Left lobe of liver (tissue), 2 donors: ENCODE measurements at regions not wholly inside any gene's neighbourhood (a gene's known extent, or its start where the extent isn't known, plus 50 kb on each side); places are given as distances from the start of the nearest gene placed in this dataset.

Experiments used
- ATAC-seq: fragments of 200-7000 bp; cut with Tn5 transposase; one replicate; pipeline ENCODE4 v1.9.1; 2020; ENCODE audit warnings: mild to moderate bottlenecking, moderate library complexity
- DNase-seq: peaks from one replicate; pipeline ENCODE4 v3.0.0-alpha.2; 2020; ENCODE audit warnings: low spot score
- donor health status: DM: no; HTN: no; CAD: no; lungs with moderate emphysema.
- donor health status: DM: no; HTN: yes; CAD: no.

- ATAC-seq (no peak), DNase-seq (no peak)
These were observed 185.3 kb upstream of the GPR26 start for GRCh38 chr10:123480845-123481244.

GRCh38 chr10:123484722-123485121 is 181.4 kb upstream of the GPR26 start:
- DNase-seq, result no peak
- ATAC-seq, result no peak

- DNase-seq, result no peak
- ATAC-seq, result no peak
These were observed 180.7 kb upstream of the GPR26 start for GRCh38 chr10:123485341-123485960.

- no peak for ATAC-seq
These were observed 177.7 kb upstream of the GPR26 start for GRCh38 chr10:123488436-123488835.

GRCh38 chr10:123491364-123491763 is 174.8 kb upstream of the GPR26 start:
- DNase-seq, result no peak
- no peak for ATAC-seq

More at GRCh38 chr10:123488436-123488835, 177.7 kb upstream of the GPR26 start:
- DNase-seq, result no peak

GRCh38 chr10:123492016-123492415 is 174.1 kb upstream of the GPR26 start:
- no peak for ATAC-seq
- DNase-seq, result no peak

GRCh38 chr10:123494301-123494808 is 171.8 kb upstream of the GPR26 start:
- DNase-seq, result no peak
- ATAC-seq, result no peak

- DNase-seq (no peak), ATAC-seq (no peak)
These were observed 169.8 kb upstream of the GPR26 start for GRCh38 chr10:123496375-123496774.

- ATAC-seq (no peak), DNase-seq (no peak)
These were observed 169.0 kb upstream of the GPR26 start for GRCh38 chr10:123496996-123497660.

- no peak for DNase-seq
- ATAC-seq, result no peak
These were observed 166.0 kb upstream of the GPR26 start for GRCh38 chr10:123500110-123500509.

GRCh38 chr10:123501148-123501547 is 165.0 kb upstream of the GPR26 start:
- ATAC-seq (no peak), DNase-seq (no peak)

- ATAC-seq, result no peak
- no peak for DNase-seq
These were observed 163.2 kb upstream of the GPR26 start for GRCh38 chr10:123502983-123503382.

- ATAC-seq (no peak), DNase-seq (no peak)
These were observed 159.7 kb upstream of the GPR26 start for GRCh38 chr10:123506455-123506854.

GRCh38 chr10:123507298-123507697 is 158.9 kb upstream of the GPR26 start:
- ATAC-seq (peak; percentile 52), DNase-seq (no peak)

GRCh38 chr10:123509338-123509737 is 156.8 kb upstream of the GPR26 start:
- ATAC-seq, result no peak
- no peak for DNase-seq

- DNase-seq, result no peak
- ATAC-seq, result no peak
These were observed 153.0 kb upstream of the GPR26 start for GRCh38 chr10:123512901-123513775.

GRCh38 chr10:123513870-123514269 is 152.3 kb upstream of the GPR26 start:
- no peak for DNase-seq
- no peak for ATAC-seq

GRCh38 chr10:123514996-123515395 is 151.2 kb upstream of the GPR26 start:
- DNase-seq (no peak), ATAC-seq (no peak)

- no peak for DNase-seq
- ATAC-seq, result no peak
These were observed 150.5 kb upstream of the GPR26 start for GRCh38 chr10:123515661-123516060.

- ATAC-seq, result no peak
- DNase-seq, result no peak
These were observed 149.9 kb upstream of the GPR26 start for GRCh38 chr10:123516291-123516690.

- DNase-seq, result peak; percentile 12
- ATAC-seq, result no peak
These were observed 148.7 kb upstream of the GPR26 start for GRCh38 chr10:123517426-123517825.

GRCh38 chr10:123517901-123518300 is 148.3 kb upstream of the GPR26 start:
- no peak for ATAC-seq

More at GRCh38 chr10:123517901-123518300, 148.3 kb upstream of the GPR26 start:
- peak; percentile 28 for DNase-seq
